NCI-H460 (cell line): ENCODE measurements at regions not wholly inside any gene's neighbourhood (a gene's known extent, or its start where the extent isn't known, plus 50 kb on each side); places are given as distances from the start of the nearest gene placed in this dataset.
A peak's percentile ranks its signal among the peaks of the same experiment; 100 is the strongest.

ENCODE experiments used
- DNase-seq: peaks from one replicate; pipeline ENCODE4 v3.0.0-alpha.2; 2016; ENCODE audit warnings: low read depth; ENCODE audit errors: extremely low read depth

DNA sequence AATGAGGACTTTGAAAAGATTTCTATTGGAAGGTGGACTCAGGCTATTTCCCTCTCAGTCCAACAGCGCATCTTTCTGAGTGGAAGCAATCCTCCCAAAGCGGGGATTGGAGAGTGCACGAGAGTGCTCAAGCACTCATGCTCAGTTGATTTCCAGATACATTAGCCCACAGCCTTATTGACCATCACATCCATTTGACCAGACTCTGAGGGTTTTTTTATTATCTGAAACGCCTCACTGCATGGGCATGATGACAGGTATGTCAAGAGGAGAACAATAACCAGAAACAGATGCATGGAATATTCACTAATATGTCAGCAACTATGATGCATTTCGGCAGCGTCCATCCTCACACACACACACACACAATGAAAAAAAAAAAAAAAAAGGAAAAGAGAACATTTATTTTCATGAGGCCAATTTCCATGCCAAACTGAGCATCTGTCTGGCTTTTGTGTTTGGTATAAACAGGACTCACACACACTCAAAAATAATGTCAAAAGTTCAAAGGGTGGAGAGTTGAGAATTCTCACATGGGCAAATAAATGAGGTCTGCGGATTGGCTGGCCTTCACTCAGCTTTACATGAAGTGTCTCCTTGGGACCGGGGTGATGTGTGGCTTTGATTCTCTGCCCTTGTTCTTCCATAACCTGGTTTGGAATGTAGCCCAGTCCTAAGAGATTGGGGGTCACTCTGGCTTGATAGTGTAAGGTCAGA is 371.6 kb downstream of the MCTP2 start:
- DNase-seq: no peak

DNA sequence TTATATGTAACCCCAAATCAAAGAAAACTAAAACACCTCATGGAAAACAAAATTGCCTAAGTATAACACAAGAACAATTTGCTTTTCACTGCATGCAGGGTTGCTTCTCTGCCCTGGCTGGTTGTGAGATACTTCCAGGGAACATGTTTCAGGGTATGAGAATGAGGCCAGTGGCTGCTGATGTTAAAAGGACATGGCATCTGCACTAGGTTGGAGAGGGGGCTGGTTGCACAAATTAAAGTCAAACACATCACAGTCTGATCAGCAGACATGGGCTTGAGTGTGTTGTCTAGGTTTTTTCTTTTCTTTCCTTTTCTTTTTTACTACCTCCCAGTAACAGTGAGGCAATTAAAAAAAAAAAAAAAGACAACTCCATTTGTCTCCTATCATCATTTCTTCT is 374.9 kb downstream of the MCTP2 start:
- no peak for DNase-seq

DNA sequence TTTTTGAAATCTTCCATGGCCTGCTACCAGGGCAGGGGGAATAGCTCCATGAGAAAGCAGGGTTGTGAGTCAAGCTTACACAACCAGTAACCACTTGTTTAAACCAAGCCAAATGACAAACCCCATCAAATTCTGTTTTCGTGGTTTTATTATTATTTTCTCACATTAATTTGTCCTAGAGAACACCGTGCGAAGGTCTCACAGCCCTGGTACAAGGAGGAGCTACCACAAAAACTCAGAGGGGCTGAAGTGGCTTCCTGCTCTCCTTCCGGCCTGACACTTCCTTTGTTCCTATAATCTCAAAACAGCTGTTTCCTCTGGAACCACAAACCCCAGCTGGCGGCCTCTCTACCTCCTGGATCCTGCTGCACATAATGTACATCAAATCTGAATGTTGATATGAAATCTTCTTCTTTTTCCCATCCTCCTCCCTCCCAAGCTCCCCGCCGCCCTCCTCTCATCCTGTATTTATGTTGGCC is 375.9 kb downstream of the MCTP2 start:
- DNase-seq: no peak

DNA sequence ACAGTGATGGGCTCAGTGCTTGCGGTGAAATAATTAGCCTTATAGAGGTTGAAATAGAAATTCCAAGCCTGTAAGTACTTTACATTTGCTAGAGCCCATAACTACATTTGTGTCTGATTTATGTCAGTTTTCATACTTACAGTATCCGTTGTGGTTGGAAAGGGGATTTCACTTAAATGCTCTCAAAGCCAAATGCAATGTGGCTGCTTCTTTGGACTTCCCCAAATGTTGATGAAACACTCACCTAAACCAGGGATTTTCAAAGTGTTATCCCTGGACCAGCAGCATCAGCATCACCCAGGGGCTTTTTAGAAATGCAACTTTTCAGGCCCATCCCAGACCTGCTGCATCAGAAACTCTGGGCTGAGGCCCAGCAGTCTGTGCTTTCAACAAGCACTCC is 378.7 kb downstream of the MCTP2 start:
- no peak for DNase-seq

DNA sequence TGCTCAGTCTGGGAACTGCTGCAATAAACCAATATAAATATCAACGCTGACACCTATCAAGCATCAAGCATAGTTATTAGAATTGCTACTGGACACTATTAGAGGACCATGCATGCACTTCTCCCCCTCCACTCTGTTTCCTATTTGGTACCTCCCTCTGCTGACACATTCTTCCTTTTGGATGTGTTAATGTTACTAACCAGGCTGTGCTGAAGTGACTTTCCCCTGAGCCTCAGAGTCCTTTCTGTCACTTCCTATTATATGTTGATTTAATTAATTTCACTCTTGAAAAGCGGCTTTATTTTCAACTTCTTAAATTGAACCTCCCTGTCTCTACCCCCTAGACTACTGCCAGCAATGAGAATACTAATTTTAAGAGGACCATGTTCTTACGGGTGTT is 379.1 kb downstream of the MCTP2 start:
- DNase-seq: no peak

DNA sequence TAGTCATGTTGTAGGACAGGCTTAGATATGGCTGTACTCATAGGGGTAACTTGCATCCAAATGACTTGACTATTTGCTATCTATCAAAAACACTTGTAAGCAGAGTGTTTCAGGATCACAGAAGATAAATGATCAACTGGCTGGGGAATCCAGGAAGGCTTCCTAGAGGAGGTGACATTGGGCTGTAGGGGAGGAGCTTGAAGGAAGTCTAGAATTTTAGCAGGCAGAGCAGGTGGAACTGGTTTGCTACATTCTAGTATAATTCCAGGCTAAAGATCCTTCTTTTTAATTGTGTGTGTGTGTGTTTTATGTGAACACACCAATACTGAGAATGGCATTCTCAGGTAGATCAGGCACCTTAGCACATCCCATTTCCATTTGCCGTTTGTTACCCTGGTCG is 380.3 kb downstream of the MCTP2 start:
- DNase-seq: no peak

DNA sequence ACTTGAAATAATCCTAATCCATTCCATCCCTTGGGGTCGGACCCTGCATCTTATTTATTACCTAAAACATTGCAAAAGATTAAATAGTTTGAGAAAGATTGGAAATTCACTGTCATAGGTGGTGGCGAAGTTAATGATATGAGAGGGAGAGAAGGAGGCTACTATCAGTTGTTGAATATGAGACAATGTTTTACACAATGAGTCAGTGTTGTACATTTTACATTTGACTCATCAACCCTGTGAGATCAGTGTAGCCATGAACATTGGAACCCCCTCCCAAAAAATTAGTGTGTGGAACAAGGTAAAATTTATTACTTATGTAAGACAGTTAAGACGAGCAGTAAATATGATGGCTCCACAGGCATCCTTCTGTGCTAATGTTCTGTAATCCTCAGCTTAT is 384.3 kb downstream of the MCTP2 start:
- DNase-seq: no peak

DNA sequence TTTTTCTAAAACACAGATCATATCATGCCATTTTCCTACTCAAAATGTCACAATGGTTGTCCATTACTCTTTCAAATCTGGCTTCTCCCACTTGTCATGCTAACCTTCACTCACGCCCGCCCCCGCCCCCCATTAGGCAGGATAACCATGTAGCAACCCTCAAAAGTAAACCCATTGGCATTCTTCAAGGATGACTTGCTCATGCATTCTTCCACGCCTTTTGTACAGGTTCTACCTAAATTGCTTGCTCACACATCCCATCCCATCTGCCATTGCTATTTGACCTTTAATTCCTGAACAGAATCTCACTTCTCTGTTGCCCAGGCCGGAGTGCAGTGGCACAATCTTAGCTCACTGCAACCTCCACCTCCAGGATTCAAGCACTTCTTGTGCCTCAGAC is 389.3 kb downstream of the MCTP2 start:
- no peak for DNase-seq

DNA sequence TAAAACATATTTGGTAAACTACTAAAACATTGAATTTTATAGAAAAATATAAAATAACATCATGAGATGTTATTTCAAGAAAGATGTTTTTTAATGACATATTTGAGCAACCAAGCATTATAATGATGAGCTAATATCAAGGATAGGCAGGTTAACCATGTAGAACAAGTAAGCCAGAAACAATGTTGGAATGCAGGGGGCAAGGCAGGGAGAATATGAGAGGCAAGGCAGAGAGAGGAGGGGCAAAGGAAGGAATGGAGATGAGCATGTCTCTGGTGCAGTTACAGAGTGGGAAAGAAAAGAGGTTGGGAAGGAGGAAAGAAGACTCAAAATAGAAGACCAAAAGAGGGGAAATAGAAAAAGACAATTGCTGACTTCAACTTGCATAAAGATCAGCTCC is 390.4 kb downstream of the MCTP2 start:
- no peak for DNase-seq

DNA sequence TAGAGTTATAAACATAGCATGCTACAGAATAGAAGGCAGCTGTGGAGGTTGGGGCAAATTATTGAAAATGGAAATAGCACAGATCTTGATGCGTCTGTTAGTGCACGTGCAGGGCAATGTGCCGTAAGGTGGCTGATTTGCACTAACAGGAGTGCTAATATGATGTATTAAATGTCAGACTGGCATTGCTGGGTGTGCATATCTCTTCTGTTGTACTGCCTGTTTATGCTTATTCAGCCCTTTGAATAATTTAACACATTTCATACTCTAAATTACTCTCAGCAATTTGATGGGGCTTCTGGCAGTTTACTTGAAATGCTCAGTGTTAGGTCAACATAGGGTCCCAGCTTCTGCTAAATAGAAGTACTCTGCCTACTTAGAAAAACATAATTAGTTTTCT is 395.6 kb downstream of the MCTP2 start:
- DNase-seq: no peak

DNA sequence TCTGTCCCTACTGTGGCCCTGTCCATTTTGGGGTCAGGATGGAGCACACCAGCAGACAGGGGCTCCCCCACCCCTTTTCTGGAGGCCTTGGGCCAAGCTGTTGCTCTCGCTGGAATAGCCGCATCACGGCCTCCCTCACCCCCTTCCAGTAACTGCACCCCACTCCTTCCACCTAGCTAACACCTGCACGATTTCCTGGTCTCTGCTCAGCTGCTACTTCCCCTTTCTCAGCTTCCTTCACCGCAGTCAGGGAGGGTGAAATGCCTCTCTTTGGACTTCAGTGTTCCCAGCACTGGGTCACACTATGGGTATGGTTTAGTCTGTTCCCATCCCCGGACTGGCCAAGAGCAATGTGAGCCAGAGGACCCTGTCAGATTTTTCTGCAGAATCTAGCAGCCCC is 400.2 kb downstream of the MCTP2 start:
- DNase-seq: no peak

DNA sequence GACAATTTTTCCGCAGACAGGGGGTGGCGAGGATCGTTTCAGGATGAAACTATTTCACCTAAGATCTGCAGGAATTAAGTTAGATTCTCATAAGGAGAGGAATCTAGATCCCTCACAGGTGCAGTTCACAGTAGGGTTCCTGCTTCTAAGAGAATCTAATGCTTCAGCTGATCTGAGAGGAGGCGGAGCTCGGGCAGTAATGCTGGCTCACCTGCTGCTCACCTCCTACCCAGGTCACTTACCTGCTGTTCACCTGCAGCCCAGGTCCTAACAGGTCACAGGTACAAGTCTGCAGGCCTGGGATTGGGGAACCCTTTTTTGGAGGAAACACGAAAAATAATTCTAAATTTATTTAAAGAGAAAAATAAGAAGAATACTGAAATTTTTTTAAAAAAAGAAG is 406.8 kb downstream of the MCTP2 start:
- no peak for DNase-seq

DNA sequence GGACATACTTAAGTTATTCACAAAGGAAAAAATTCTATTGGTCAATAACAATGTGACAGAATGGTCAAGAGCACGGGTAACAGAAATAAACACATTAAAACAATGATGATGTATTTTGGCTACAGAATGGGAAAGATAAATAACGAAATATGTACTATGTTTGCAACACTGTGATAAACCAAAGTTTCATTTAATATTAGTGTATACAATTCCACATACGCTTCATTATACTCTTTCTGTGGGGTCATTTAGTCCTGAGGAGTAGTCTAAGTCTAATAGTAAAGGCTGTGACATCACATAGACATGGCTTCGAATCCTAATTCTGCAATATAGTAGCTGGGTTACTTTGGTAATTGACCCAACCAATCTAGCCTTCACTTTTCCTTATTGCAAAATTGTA is 408.3 kb downstream of the MCTP2 start:
- no peak for DNase-seq

DNA sequence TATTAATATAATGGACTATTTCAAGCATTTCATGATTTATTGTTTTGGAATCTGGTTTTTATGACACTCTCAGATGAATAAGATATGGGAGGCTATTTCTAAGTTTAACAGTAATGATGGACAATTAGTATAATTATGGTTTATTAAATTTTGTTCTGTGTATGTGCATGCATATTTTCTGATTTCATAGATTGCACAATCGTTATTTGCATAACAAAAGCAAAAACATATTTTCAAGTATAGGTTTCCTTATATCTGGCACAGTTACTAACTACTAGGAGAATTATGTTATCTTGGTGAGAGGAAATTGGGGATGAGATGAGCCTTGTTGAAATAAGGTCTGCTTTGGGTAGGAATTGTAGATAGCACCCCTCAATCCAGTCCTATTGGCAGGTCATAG is 413.1 kb downstream of the MCTP2 start:
- DNase-seq: no peak

DNA sequence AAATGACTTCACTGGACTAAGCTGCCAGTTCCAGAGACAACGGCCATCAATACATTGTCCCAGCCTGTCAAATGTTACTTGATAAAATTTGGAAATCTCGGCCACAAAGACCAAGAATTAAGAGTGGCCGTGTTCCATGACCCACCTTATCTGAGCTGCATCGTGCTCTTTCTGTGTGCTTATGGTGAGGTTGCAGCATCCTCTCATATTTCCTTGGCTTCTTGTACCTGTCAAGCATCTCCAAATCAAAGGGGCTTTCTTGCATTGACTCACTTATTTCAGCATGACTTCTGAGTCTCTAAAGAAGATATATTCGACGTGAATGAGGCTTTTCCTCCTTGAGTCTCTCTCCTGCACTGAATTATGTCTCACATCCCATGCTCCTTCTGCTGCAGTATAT is 421.7 kb downstream of the MCTP2 start:
- no peak for DNase-seq

DNA sequence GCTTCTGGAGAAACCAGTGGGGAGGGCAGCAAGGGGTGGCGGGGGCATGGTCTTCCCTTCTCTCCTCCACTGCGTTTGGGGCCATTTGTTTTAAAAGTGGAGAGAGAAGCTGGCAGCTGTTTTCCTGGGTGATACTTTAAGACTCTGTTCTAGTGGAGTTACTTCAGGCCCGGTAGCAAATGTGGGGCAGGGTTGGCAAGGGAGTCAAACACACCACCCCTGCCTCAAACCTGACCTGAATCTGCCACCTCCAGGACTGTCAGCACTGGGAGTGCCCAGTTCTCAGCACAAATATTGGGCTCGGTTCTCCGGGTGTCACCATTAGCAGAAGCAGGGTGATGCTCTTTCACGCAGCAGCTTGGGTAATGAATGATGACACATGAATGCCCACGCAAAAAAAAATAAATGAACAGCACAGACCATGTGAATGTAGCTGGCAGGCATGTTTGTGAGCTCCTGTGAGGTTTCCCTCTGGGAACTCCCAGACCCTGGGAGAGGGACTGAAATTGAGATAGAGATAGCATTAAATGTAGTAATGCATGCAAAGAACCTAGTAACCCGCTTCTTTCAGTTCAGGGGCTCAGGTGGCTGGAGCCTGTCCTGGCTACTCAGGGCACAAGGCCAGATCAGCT is 424.0 kb downstream of the MCTP2 start:
- DNase-seq: no peak

DNA sequence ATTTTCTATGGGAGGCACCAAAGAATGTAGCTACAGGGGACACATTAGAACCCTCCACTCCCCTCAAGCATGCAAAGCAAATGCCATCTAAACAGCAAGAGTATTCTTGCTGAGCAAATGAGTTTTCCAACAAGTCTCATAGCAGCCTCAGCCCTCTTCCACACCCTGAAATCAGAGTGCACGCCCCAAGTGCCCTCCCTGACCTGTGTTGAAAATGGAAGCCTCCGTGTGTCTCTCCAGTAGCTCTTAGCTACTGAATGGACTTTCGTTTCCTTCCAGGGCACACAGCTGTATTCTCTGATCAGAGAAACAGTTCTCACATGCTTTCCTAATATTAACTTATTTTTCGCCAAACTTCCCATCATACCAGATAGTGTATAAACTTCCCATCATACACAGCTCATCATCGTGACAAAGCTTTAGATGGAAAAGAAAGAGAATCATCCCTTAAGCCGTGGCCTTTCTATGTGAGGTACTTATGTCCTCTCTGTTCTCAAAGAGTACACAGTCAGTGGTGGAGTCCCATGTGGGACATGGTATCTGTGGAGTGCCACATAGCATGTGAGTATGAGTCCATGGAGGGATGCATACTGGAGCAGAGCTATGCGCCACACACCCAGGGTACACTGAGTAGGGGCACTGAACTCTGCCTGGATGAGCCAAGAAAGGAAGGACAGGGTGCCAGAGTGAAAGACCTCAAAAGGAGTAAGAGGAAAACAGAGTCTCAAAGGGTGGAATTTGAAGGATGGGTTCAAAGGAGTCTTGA is 434.5 kb downstream of the MCTP2 start:
- no peak for DNase-seq

DNA sequence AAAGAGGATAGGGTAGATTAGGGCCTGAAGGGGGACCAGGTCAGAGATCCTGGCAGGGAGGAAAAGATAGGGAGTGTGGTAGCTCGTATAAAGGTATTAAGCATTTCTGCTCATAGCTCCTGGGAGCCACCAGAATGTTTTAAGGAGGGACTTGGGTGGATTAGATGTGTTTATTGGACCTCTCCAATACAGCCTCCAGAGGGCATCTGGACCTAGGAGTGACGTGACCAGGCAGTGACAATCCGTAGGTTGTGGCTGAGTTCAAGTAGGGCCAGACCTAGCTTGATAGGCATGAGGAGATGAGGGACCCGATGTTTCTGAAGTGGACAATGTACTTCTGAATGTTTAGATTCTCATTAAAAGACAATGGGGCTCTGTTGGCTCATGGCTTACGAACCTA is 435.2 kb downstream of the MCTP2 start:
- DNase-seq: no peak

DNA sequence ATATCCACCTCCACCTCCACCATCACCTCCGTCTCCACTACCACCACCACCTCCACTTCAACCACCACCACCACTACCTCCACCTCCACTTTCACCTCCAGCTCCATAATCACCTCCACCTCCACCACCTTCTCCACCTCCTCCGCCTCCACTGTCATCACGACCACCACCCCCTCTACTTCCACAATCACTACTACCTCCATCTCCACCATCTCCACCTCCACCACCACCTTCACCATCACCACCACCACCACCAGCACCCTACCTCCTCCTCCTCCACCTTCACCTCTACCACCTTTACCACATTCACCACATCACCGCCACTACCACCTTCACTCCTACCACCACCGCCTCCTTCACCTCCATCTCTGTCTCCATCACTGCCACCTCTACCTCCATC is 435.7 kb downstream of the MCTP2 start:
- no peak for DNase-seq

DNA sequence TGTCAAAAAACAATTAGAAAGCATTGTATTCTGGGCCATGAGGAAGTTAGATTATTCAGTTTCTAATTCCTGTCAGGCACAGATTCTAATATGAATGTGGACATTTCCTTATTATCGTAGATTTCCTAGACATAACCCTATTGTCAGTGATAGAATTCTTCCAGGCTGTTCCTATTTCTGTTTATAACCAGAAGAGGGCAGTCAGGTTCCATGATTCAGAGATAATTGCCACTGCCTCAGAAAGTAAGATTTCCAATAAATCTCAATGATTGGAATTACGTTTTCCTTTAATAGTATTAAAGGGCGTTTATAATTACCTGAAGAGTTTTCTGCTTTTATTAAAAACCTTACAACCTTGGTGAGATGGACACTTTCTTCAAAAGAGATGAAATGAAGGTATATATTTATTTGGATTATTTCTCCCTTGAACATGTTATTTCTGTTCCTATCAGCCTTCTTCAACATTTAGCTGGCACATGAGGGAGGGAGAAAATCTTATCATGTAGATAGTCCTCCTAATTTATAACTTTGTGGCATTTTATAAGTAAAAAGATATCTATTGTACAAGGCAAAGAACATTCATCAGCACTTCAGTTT is 439.2 kb downstream of the MCTP2 start:
- peak; percentile 33 for DNase-seq

DNA sequence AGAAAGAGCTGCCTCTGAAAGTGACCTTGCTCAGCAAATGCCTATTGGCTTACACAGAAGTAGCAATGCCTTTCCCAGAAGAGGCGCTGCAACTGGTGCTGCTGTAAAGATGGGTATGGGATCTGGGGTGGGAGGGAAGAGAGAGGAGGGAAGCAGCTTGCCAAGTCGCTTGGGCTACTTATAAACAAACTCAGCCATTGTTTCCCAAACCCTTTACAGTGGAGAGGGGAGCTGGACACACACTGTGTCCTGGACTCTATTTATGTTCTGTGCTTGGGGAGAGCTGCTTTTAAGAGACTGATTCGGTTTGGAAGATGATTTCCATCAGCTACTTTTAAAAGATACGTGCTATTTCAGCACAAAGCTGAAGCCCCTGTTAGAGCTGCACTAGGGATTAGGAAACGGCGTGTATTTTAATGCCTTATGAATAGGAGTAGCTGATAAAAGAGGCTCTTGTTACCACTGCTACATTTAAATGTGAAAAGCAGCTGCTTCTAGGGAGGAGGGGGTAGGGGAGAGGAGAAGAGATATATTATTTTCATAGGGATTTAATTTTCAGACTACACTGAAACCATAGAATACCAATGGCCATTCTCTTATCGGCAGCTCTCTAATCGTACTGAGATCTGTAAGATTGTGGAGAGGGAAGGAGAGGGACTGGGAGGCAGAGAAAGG is 440.6 kb downstream of the MCTP2 start:
- no peak for DNase-seq
